GM19395 (cell line): ENCODE measurements at regions not wholly inside any gene's neighbourhood (a gene's known extent, or its start where the extent isn't known, plus 50 kb on each side); places are given as distances from the start of the nearest gene placed in this dataset.

ENCODE experiments used
- ATAC-seq: cut with Tn5 transposase; IDR thresholded peaks from one replicate; pipeline ENCODE4 v1.9.1; 2021; ENCODE audit warnings: mild to moderate bottlenecking, moderate library complexity; ENCODE audit not compliant: unreplicated experiment

GRCh38 chr9:12464400-12464799, 228.8 kb upstream of the TYRP1 start:
- no peak for ATAC-seq

DNA sequence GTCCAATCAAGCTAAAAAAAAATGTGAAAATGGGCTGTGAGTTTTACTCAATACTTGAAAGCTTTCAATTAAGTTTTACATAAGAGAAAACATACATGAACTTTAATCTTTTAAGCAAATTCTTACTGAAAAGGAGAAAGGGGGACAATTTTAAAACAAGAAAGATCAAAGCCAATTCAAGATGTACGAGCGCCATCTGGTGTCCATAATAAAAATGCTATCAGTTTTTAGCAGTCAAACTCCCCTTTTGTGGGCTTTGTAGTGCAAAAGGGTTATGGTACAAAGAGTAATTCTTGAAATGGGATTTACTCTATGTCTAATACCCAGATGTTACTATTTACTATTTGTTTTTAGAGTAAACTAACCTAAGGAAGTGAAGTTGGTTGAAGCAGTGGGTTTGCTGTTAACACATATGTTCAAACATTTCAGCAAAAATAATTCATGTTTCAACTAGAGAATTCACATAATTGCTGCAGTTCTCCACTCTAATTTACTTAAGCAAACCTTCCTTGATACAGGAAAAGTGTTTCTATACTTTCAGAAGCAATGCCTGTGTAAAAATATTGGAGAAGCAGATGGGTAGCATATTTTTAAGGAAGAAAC, 228.2 kb upstream of the TYRP1 start:
- ATAC-seq = no peak

GRCh38 chr9:12469084-12469483, 224.1 kb upstream of the TYRP1 start:
- ATAC-seq = no peak

GRCh38 chr9:12494411-12494810, 198.8 kb upstream of the TYRP1 start:
- ATAC-seq = no peak

DNA sequence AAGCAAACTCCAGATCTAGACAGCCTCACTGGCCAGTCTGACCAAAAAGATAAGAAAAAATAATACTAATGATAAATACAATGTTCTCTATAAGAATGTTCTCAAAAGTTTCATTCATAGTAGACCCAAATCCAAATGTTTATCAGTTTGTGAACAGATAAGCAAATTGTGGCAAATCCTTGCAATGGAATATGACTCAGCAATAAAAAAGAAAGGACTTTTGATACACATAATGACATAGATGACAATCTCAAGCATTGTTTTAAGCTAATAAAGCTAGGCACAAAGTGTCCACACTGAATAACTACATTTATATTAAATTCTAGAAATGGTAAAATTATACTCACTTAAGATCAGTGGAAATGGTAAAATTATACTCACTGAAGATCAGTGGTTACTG, 195.4 kb upstream of the TYRP1 start:
- ATAC-seq = no peak

DNA sequence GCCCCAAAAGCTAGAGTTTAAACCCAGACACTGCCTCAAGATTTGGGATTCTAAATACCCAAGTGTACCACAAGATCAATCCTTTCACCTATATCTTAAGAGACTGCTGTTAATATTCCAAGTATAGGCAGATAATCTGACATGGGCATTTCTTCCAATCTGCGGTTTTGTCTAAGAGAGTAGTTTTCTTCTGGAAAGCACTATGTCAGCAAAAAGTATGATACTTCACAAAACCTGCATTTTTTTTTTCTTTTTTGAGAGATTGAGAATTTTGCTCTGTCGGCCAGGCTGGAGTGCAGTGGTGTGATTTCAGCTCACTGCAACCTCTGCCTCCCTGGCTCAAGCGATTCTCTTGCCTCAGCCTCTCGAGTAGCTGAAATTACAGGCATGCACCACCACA, 190.7 kb upstream of the TYRP1 start:
- no peak for ATAC-seq

DNA sequence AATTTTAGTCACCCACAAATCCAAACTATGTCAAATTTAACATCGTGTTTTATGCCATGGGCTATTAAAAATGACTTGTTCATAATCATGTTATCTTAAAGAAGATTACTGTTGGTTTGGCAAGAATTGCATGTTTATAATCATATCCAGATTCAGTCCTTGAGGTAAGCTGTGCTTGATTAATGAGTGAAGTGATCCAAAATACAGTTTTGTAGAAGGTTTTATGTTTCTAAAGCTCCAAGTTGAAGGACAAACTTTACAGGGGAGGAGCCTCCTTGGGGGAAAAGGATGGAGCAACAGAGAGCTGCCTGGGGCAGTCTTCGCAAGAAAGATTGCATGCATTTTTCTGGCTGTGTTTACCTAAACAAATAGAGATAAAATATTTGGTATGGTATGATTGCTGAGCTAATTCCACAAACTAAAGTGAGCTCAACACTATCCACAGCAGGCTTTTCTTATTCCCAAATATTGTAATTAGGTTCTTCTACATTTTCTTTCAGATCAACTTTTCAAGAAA, 189.5 kb upstream of the TYRP1 start:
- ATAC-seq = no peak

- ATAC-seq = no peak
Observed at GRCh38 chr9:12510551-12510950, 182.6 kb upstream of the TYRP1 start.

DNA sequence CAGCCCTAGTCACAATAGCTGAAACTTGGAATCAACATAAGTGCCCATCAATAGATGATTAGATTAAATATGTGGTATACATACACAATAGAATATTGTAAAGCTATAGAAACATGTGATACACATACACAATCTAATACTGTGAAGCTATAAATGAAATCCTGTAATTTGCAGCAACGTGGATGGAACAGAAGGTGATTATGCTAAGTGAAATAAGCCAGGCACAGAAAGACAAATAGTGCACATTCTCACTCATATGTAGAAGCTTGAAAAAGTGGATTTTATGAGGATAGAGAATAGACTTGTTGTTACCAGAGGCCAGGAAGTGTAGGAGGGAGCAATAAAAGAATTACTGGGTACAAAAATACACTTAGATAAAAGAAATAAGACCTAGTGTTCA, 181.5 kb upstream of the TYRP1 start:
- no peak for ATAC-seq

GRCh38 chr9:12516031-12516430, 177.2 kb upstream of the TYRP1 start:
- no peak for ATAC-seq

- ATAC-seq = no peak
Observed at GRCh38 chr9:12516573-12516972, 176.6 kb upstream of the TYRP1 start.

DNA sequence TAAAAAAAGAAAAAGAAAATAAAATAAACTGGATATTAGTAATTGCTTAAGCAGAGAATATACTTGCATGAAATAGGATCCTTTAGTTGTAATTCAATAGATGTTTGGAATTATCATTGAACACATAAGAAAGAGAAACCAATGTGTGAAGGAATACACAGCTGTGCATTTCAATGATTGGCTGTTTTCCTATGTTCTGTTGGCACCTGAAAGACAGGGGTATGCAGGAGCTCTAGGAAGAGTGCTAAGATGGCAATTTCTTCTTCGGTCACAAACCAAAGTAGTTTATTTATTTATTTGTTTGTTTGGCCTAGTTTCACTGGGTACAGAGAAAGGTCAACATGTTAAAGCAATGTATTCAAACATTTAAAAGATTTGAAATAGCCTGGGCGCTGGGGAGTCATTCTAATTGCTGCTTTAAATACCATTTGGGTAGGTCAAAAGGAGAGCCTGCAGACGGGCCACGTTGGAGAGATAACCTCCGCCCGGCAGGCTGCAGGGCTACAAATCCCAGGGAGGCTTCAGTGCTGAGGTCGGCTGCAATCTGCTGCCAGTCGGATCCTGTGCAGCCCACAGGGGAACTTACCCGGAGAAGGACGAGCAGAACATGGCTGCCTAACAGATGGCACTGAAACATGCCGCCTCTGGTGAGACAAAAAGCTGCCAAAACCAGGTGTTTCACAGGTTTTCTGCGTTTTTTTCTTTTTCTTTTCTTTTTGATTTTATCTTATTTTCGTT, 154.2 kb upstream of the TYRP1 start:
- no peak for ATAC-seq

GRCh38 chr9:12539580-12539975, 153.6 kb upstream of the TYRP1 start:
- no peak for ATAC-seq

DNA sequence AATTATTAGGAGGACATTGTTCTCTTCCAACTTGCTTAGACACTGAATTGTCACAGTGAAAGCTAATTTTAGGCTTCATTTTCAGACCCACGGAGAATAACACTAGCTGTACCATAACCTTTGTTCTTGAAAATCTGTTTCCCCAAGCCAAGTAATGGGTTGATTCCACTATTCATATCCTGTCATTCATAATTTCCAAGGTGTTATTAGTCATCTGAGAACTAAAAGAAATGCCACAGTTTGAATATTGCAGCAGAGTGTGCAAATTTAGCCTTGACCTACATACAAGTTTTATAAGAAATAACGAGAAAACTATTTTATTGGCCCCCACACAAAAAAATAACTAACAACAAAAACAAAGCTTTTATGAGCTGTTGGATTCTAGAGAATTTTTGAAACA, 148.5 kb upstream of the TYRP1 start:
- ATAC-seq = no peak

DNA sequence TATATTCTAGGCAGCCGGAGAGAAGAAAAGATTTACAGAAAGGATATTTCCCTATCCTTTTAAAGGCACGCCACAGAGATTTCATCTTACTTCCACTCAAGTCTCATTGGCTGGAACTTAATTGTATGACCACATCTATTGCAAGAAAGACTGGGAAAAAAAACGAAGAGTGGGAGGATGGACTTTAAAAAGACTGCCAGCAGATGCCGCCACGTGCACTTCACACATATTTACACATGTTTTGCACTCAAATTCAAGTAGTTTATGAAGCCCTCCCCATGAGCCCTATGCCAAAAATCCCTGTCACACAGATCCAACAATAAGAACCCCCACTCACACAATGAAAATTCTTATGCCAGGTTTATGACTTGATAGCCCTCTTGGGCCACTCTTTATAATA, 138.5 kb upstream of the TYRP1 start:
- ATAC-seq = no peak

- no peak for ATAC-seq
Observed at GRCh38 chr9:12566404-12567090, 126.6 kb upstream of the TYRP1 start.

DNA sequence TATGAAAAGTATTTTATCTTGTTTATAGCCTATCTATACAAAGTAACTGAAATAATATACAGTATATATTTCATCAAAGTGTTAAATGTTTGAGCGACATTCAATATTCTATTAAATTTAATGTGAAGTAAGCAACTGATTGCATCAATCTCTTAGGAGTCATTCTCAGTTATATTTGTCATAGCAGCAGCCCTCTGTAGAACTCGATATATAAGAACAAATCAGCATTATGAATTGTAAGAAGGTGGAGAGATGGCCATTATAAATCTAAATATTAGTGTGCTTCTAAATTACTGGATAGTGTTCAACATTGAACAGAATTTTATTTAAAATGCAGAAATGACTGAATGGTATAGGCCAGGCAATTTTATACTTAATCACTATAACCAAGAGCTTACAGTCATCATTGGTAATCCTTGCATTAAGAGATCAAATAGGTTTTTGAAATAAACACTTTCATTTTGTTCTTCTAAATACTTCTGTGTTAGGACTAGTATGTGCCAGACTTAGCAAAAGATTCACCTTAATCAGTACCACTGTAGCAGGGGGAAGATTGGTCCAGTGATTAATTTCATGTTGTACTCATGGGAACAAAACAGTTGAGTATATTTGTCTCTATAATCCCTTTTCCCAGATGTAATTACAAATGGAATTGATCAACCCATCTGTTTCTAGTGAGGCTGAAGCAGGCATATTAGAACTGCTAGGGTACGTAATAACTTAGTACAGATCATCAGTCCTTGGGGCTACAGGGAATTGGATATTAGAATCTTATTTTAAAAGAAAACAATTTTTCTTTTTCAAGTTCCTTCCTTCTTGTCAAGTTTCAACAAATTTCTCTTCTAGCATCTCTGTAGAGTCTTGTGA, 108.3 kb upstream of the TYRP1 start:
- ATAC-seq = no peak

DNA sequence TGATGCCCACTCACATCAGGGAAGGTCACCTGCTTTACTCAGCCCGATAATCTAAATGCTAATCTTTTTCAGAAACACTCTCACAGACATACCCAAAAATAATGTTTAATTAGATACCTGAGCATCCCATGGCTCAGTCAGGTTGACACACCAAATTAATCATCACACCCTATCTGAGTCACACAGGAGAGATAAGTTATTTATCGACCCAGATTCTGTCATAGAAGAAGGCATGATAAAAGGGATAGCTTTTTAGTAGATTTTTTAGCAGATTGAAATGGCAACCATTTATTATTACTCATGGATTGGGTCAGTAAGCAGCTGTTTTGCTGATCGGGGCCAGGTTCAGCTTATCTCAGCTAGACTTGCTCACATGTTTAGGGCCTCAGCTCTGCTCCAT, 97.8 kb upstream of the TYRP1 start:
- no peak for ATAC-seq

DNA sequence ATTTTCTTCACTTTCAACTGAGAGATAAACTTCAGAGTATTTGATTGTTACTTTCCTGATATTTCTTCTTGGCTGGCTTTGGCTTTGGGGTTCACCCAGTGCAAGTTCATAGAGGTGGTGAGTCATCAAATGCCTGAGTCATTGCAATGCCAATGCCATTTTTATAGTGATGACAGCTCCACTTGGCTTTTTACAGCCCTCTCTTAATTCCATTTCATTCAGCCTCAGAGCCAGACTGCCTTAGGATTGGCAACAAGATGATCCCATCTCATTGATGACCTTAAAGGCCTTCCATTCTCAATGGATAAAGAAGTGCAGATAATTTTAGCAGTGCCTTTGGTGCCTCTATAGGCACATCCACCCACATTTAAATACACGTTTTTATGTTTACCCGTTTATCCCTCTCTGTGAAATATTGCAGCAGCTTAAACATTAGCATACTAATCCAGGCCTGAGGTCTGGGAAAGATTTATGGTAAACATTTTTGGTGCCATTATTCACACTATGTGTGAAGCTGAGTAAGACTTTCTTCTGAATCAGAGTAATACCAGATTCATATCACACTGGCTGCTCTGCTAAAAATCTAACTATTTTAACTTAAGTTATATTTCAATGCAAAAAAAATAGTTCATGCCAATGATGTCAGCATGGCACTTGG, 88.9 kb upstream of the TYRP1 start:
- ATAC-seq = no peak

GRCh38 chr9:12612211-12612770, 80.9 kb upstream of the TYRP1 start:
- no peak for ATAC-seq
